Mesenchymal stem cell (in vitro differentiated cells and primary cell): ENCODE measurements at regions not wholly inside any gene's neighbourhood (a gene's known extent, or its start where the extent isn't known, plus 50 kb on each side); places are given as distances from the start of the nearest gene placed in this dataset.

Source experiments
- DNase-seq: peaks from one replicate; pipeline ENCODE4 v3.0.0-alpha.2; 2013
- H2AFZ ChIP-seq: one replicate; pipeline ENCODE4 v1.6.1; 2013; ENCODE audit warnings: low read depth, mild to moderate bottlenecking, control low read depth, inconsistent platforms, low read length, moderate library complexity
- H2AK5ac ChIP-seq: 2 replicates; pipeline ENCODE4 v1.6.1; 2013; ENCODE audit warnings: low read length, moderate library complexity, mild to moderate bottlenecking, inconsistent platforms; ENCODE audit not compliant: severe bottlenecking
- H2BK120ac ChIP-seq: one replicate; pipeline ENCODE4 v1.6.1; 2013; ENCODE audit warnings: low read depth, mild to moderate bottlenecking, inconsistent platforms, low read length, moderate library complexity
- H2BK12ac ChIP-seq, 2 experiments: one replicate each; pipeline ENCODE4 v1.6.1; 2013; ENCODE audit warnings: inconsistent platforms in 2 of 2, low read length in 2 of 2, mild to moderate bottlenecking in 2 of 2, moderate library complexity in 2 of 2, control low read depth in 1 of 2
- H2BK15ac ChIP-seq: one replicate; pipeline ENCODE4 v1.6.1; 2013; ENCODE audit warnings: mild to moderate bottlenecking, low read depth, inconsistent platforms; ENCODE audit not compliant: poor library complexity, severe bottlenecking
- H2BK5ac ChIP-seq: 2 replicates; pipeline ENCODE4 v1.6.1; 2013; ENCODE audit warnings: low read depth, mild to moderate bottlenecking, low read length, control low read depth, inconsistent platforms; ENCODE audit not compliant: poor library complexity, severe bottlenecking
- H3K14ac ChIP-seq, 2 experiments: one replicate each; pipeline ENCODE4 v1.6.1; 2013; ENCODE audit warnings: inconsistent platforms in 2 of 2, low read length in 2 of 2, control low read depth in 1 of 2, mild to moderate bottlenecking in 1 of 2, moderate library complexity in 1 of 2
- H3K18ac ChIP-seq, 2 experiments: one replicate each; pipeline ENCODE4 v1.6.1; 2013; ENCODE audit warnings: inconsistent platforms in 2 of 2, low read length in 2 of 2, control low read depth in 1 of 2, low read depth in 1 of 2, mild to moderate bottlenecking in 1 of 2
- H3K23ac ChIP-seq, 2 experiments: one replicate each; pipeline ENCODE4 v1.6.1; 2013; ENCODE audit warnings: inconsistent platforms in 2 of 2, low read length in 2 of 2, mild to moderate bottlenecking in 2 of 2, moderate library complexity in 2 of 2, control low read depth in 1 of 2
- H3K27ac ChIP-seq: 2 replicates; pipeline ENCODE4 v1.5.1; 2013; ENCODE audit warnings: mild to moderate bottlenecking, moderate library complexity, low read length, control low read depth, inconsistent platforms; ENCODE audit not compliant: poor library complexity, severe bottlenecking
- H3K27me3 ChIP-seq, 2 experiments: 2 replicates each; pipeline versions ENCODE4 v1.6.1 to v1.7.0; 2013; ENCODE audit warnings: low read length in 2 of 2, mild to moderate bottlenecking in 2 of 2, moderate library complexity in 2 of 2, control low read depth in 1 of 2, inconsistent platforms in 1 of 2; ENCODE audit not compliant: control insufficient read depth in 1 of 2, insufficient read depth in 1 of 2
- H3K36me3 ChIP-seq, 2 experiments: 2 replicates each; pipeline versions ENCODE4 v1.6.1 to v1.7.0; 2013; ENCODE audit warnings: low read length in 2 of 2, control low read depth in 1 of 2, inconsistent platforms in 1 of 2, low read depth in 1 of 2, mild to moderate bottlenecking in 1 of 2; ENCODE audit not compliant: insufficient read depth in 2 of 2, control insufficient read depth in 1 of 2
- H3K4ac ChIP-seq, 2 experiments: one replicate each; pipeline ENCODE4 v1.6.1; 2013; ENCODE audit warnings: inconsistent platforms in 2 of 2, low read length in 2 of 2, mild to moderate bottlenecking in 2 of 2, moderate library complexity in 2 of 2, control low read depth in 1 of 2, low read depth in 1 of 2
- H3K4me1 ChIP-seq: 2 replicates; pipeline ENCODE4 v1.6.1; 2013; ENCODE audit warnings: low read depth, low read length, control low read depth; ENCODE audit not compliant: control insufficient read depth, insufficient read depth
- H3K4me2 ChIP-seq: 2 replicates; pipeline ENCODE4 v1.6.1; 2013; ENCODE audit warnings: low read length, mild to moderate bottlenecking, inconsistent platforms; ENCODE audit not compliant: poor library complexity, severe bottlenecking
- H3K4me3 ChIP-seq, 2 experiments: 2 replicates each; pipeline versions ENCODE4 v1.5.1 to v1.7.0; 2013; ENCODE audit warnings: low read length in 2 of 2, mild to moderate bottlenecking in 2 of 2, control low read depth in 1 of 2, low read depth in 1 of 2; ENCODE audit not compliant: insufficient read depth in 1 of 2
- H3K79me1 ChIP-seq: replicated peaks from 2 replicates; pipeline ENCODE4 v1.6.1; 2013; ENCODE audit warnings: mild to moderate bottlenecking, control low read depth, low read length, inconsistent platforms; ENCODE audit not compliant: poor library complexity, severe bottlenecking
- H3K9ac ChIP-seq: 2 replicates; pipeline ENCODE4 v1.7.0; 2013; ENCODE audit warnings: mild to moderate bottlenecking, low read length, moderate library complexity
- H3K9me3 ChIP-seq: 2 replicates; pipeline ENCODE4 v1.7.0; 2013; ENCODE audit warnings: mild to moderate bottlenecking, low read length; ENCODE audit not compliant: control insufficient read depth
- H4K8ac ChIP-seq: one replicate; pipeline ENCODE4 v1.6.1; 2013; ENCODE audit warnings: inconsistent platforms, mild to moderate bottlenecking, low read length, moderate library complexity
- H4K91ac ChIP-seq: one replicate; pipeline ENCODE4 v1.6.1; 2013; ENCODE audit warnings: mild to moderate bottlenecking, low read length, inconsistent platforms
- WGBS: methylation state at CpG from one replicate; pipeline ENCODE4 v1.1.7; 2013; ENCODE audit warnings: mixed read lengths; 5-methylcytosine and 5-hydroxymethylcytosine counted together

DNA sequence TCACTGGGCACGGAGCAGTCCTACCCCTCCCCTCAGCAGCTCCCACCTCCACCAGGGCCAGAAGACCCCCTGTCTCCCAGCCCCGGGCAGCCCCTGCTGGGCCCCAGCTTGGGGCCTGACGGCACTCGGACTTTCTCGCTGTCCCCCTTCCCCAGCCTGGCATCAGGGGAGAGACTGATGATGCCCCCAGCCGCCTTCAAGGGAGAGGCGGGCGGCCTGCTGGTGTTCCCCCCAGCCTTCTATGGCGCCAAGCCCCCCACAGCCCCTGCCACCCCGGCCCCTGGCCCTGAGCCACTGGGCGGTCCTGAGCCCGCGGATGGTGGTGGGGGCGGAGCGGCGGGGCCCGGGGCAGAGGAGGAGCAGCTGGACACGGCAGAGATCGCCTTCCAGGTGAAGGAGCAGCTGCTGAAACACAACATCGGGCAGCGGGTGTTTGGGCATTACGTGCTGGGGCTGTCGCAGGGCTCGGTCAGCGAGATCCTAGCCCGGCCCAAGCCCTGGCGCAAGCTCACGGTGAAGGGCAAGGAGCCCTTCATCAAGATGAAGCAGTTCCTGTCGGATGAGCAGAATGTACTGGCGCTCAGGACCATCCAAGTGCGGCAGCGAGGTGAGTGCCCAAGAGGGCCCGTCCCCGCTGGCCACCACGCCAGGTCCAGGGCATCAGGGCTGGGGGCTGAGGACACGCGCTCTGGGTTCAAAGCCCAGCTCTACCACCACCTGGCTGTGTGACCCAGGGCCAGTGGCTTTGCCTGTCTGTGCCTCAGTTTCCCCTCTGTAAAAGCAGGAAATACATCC, 58.6 kb downstream of the PHETA1 start:
- 90% methylated on average over 35 of the region's 37 CpGs for WGBS
- Histone ChIP-seq H2BK120ac (no peak overlapping the region), H3K14ac (no peak overlapping the region), H2BK15ac (no peak overlapping the region), H3K4me3 (no peak overlapping the region), H3K27me3 (peaks cover 7 to 23% of the 10 kb centered on the region in 2 experiments), H3K79me1 (no peaks in the 10 kb centered on the region), H4K8ac (no peak overlapping the region), H3K27ac (no peak overlapping the region), H3K9me3 (peaks cover 16% of the 10 kb centered on the region), H3K23ac (no peak overlapping the region), H4K91ac (no peak overlapping the region), H2AK5ac (no peak overlapping the region), H3K9ac (no peak overlapping the region), H3K4ac (no peak overlapping the region), H3K4me2 (no peak overlapping the region), H2BK12ac (no peak overlapping the region), H3K4me1 (peaks cover 2% of the 10 kb centered on the region), H3K36me3 (no peaks in the 10 kb centered on the region), H2BK5ac (no peak overlapping the region), H2AFZ (no peak overlapping the region), H3K18ac (no peak overlapping the region)
- no peak for DNase-seq

- H3K79me1 ChIP-seq: no peaks in the 10 kb centered on the region
- no peak overlapping the region for H2BK15ac ChIP-seq
- no peak overlapping the region for H3K9ac ChIP-seq
- no peaks in the 10 kb centered on the region for H3K36me3 ChIP-seq
- no peak overlapping the region for H3K18ac ChIP-seq
- H3K27me3 ChIP-seq: peaks cover under 1 to 19% of the 10 kb centered on the region in 2 experiments
- no peak overlapping the region for H2BK12ac ChIP-seq
- H3K27ac ChIP-seq: no peak overlapping the region
- H2AK5ac ChIP-seq: no peak overlapping the region
- no peak overlapping the region for H2BK5ac ChIP-seq
- no peak overlapping the region for H3K4me2 ChIP-seq
- no peak overlapping the region for H3K4ac ChIP-seq
- no peak overlapping the region for H3K4me3 ChIP-seq
- no peak overlapping the region for H4K91ac ChIP-seq
- H2BK120ac ChIP-seq: no peak overlapping the region
- H3K9me3 ChIP-seq: peaks cover 23% of the 10 kb centered on the region
- H4K8ac ChIP-seq: no peak overlapping the region
- H3K23ac ChIP-seq: no peak overlapping the region
- H3K14ac ChIP-seq: no peak overlapping the region
- H3K4me1 ChIP-seq: peaks cover 2% of the 10 kb centered on the region
- 64% methylated on average over 3 of the region's 3 CpGs for WGBS
- H2AFZ ChIP-seq: no peak overlapping the region
- no peak for DNase-seq
Measured at GRCh38 chr12:111309584-111309983, 59.3 kb downstream of the PHETA1 start.

GRCh38 chr12:111308473-111308872, 60.4 kb downstream of the PHETA1 start:
- Histone ChIP-seq H3K27me3 (peaks cover 0 to 19% of the 10 kb centered on the region in 2 experiments), H2BK12ac (no peak overlapping the region), H3K4me2 (no peak overlapping the region), H3K27ac (no peak overlapping the region), H2AFZ (no peak overlapping the region), H4K8ac (no peak overlapping the region), H3K79me1 (no peaks in the 10 kb centered on the region), H2AK5ac (no peak overlapping the region), H4K91ac (no peak overlapping the region), H2BK15ac (no peak overlapping the region), H3K9ac (no peak overlapping the region), H3K14ac (no peak overlapping the region), H2BK5ac (no peak overlapping the region), H3K4me3 (no peak overlapping the region), H3K4me1 (no peaks in the 10 kb centered on the region), H3K23ac (no peak overlapping the region), H2BK120ac (no peak overlapping the region), H3K9me3 (peaks cover 34% of the 10 kb centered on the region), H3K18ac (no peak overlapping the region), H3K36me3 (no peaks in the 10 kb centered on the region), H3K4ac (no peak overlapping the region)
- DNase-seq: no peak
- WGBS: 80% methylated on average over 7 of the region's 7 CpGs

DNA sequence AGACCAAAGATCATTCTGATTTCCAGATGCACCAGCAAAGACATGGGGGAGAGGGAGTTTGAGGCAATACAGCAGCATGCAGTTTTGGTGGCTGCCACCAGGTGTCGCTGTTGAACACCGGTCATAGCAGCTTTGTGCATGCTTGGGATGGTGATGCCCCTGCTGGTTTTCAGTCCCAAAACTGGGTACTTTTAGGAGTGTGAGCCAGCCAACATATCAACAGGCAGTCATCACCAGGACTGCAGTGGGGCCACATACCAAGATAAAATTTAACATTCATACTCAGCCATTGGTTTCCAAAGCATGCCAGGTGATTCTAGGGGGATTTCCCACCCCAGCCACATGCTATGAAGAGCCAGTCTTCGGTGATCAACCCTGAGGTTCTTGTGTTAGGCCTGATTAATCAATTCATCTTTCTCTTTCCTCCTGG, 64.2 kb downstream of the PHETA1 start:
- 38% methylated on average over 3 of the region's 3 CpGs for WGBS
- Histone ChIP-seq H2AFZ (no peak overlapping the region), H2BK5ac (no peak overlapping the region), H3K36me3 (no peaks in the 10 kb centered on the region), H3K18ac (no peak overlapping the region), H3K4me3 (peak overlapping the region in 1 of 2 experiments; percentile 6), H3K14ac (no peak overlapping the region), H4K91ac (no peak overlapping the region), H3K9ac (no peak overlapping the region), H3K79me1 (no peaks in the 10 kb centered on the region), H2BK120ac (no peak overlapping the region), H2AK5ac (no peak overlapping the region), H3K23ac (no peak overlapping the region), H3K4me2 (no peak overlapping the region), H2BK15ac (no peak overlapping the region), H2BK12ac (no peak overlapping the region), H3K4ac (no peak overlapping the region), H3K27me3 (peaks cover 13% of the 10 kb centered on the region in 2 experiments), H3K4me1 (no peaks in the 10 kb centered on the region), H3K27ac (no peak overlapping the region), H3K9me3 (peaks cover 34% of the 10 kb centered on the region), H4K8ac (no peak overlapping the region)
- DNase-seq: no peak
